Heart left ventricle (tissue), 16 donors: ENCODE measurements at regions not wholly inside any gene's neighbourhood (a gene's known extent, or its start where the extent isn't known, plus 50 kb on each side); places are given as distances from the start of the nearest gene placed in this dataset.

ENCODE experiments used
- ATAC-seq, 4 donors: fragments of 200-7000 bp; cut with Tn5 transposase; one replicate each; pipeline ENCODE4 v1.9.1; 2020 to 2022; ENCODE audit warnings: moderate library complexity in 4 of 4, mild to moderate bottlenecking in 3 of 4, moderate number of reproducible peaks in 1 of 4
- DNase-seq, 5 donors: peaks; one replicate each; pipeline ENCODE4 v3.0.0-alpha.2; 2020
- H3K27ac ChIP-seq, 12 donors: fragments of 200-600 bp; sonication (generic) in 4 of 12; one replicate each; pipeline versions ENCODE4 v1.5.0 to v1.8.0; 2016 to 2022; ENCODE audit warnings: mild to moderate bottlenecking in 2 of 12
- H3K27me3 ChIP-seq, 9 donors: fragments of 200-600 bp; sonication (generic) in 2 of 9; one replicate each; pipeline versions ENCODE4 v1.5.1 to v1.8.0; 2016 to 2022; ENCODE audit warnings: mild to moderate bottlenecking in 3 of 9
- H3K36me3 ChIP-seq, 9 donors: fragments of 200-600 bp; sonication (generic) in 2 of 9; one replicate each; pipeline versions ENCODE4 v1.5.0 to v1.8.0; 2018 to 2022; ENCODE audit warnings: mild to moderate bottlenecking in 2 of 9
- H3K4me1 ChIP-seq, 12 donors: fragments of 200-600 bp; sonication (generic) in 4 of 12; one replicate each; pipeline versions ENCODE4 v1.5.0 to v1.8.0; 2016 to 2022; ENCODE audit warnings: mild to moderate bottlenecking in 3 of 12
- H3K4me3 ChIP-seq, 12 donors: fragments of 200-600 bp; sonication (generic) in 4 of 12; one replicate each; pipeline versions ENCODE4 v1.5.0 to v1.8.0; 2017 to 2022; ENCODE audit warnings: mild to moderate bottlenecking in 9 of 12, moderate library complexity in 4 of 12
- H3K9me3 ChIP-seq, 12 donors: fragments of 200-600 bp; sonication (generic) in 4 of 12; one replicate each; pipeline versions ENCODE4 v1.5.0 to v1.8.0; 2016 to 2022; ENCODE audit warnings: mild to moderate bottlenecking in 1 of 12
- POLR2A ChIP-seq, 2 donors: fragments of 450-650 bp; IDR thresholded peaks; one replicate each; pipeline ENCODE4 v1.6.1; 2017; ENCODE audit warnings: antibody characterized with exemption in 2 of 2, mild to moderate bottlenecking in 2 of 2, moderate library complexity in 2 of 2
- WGBS, 4 donors: extraction: QIAGEN DNeasy Blood & Tissue Kit in 2 of 4; methylation state at CpG; one replicate each; pipeline versions ENCODE4 v1.1.5 to v1.1.7; 2013 to 2018; 5-methylcytosine and 5-hydroxymethylcytosine counted together
- intact Hi-C, 10 donors: fragments of 100-400 bp; cut with DNase I; formaldehyde crosslinking; loops; one replicate each; pipeline versions ENCODE4 v1.11.1 to v1.14.2; 2022
- TF ChIP-seq, protein P1 (sequence below), 12 donors: fragments of 200-600 bp; sonication (generic) in 4 of 12; IDR thresholded peaks; one replicate each; pipeline versions ENCODE4 v1.5.0 to v1.8.0; 2018 to 2022; ENCODE audit warnings: antibody characterized with exemption in 12 of 12, mild to moderate bottlenecking in 5 of 12
- donor health status: ischemic (EF 13 %, LVEDD 7.1; RV severe dilation, severe dysfunction).
- donor health status: healthy with polysubstance abuse.
- donor health status: DM: no; HTN: yes; CAD: no.
- donor health status: DM: no; HTN: no; CAD: no.
- donor health status: ischemic (EF 25% LVEDD 6.9; RV normal size, moderate dysfunction).
- donor health status: ischemic (EF 25% LVEDD 5.7; RV mildly dilated, moderate dysfunction).
- donor health status: healthy.
- donor health status: DM: yes; HTN: yes; CAD: no.
- donor health status: ischemic (EF 35%, LVEDD 5.7; RV mildly dilated, moderate dysfunction).
- donor health status: nonischemic (EF 11% LVEDD 7.7; RV severe dilation, severe dysfunction).
- donor health status: DM: yes; HTN: yes; CAD: no.
- donor health status: PGD.
- donor health status: ischemic (EF 29% LVEDD 5.4; RV normal size, mild dysfunction).
- donor health status: nonischemic (EF 23%, LVEDD 6.1; RV moderate dilation, normal function).

DNA sequence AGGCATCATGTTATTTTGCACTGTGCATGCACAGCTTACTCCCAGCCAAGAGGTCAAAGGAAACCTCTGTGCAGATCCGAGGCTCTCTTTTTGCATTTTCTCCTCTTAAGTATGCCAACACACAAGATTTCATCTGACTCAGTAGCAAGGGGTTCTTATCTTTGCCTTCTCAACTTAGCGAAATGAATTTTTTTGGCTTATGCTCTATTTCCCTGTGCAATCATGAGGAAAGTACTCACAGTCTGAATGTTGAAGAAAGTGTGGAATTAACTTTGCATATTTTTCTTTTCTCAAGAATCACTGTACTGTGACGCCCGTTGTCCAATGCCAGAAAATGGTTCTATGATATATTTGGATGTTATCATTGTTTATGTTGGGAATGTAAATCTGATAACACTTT lies 173.5 kb upstream of the FBXL7 start:
- H3K4me1 ChIP-seq, result no peaks in the 10 kb centered on the region
- intact Hi-C loops, result no loop called here
- ATAC-seq, result no peak
- TF ChIP-seq POLR2A (IDR thresholded peaks at IDR 0.05), result no peak
- TF ChIP-seq, protein P1, sequence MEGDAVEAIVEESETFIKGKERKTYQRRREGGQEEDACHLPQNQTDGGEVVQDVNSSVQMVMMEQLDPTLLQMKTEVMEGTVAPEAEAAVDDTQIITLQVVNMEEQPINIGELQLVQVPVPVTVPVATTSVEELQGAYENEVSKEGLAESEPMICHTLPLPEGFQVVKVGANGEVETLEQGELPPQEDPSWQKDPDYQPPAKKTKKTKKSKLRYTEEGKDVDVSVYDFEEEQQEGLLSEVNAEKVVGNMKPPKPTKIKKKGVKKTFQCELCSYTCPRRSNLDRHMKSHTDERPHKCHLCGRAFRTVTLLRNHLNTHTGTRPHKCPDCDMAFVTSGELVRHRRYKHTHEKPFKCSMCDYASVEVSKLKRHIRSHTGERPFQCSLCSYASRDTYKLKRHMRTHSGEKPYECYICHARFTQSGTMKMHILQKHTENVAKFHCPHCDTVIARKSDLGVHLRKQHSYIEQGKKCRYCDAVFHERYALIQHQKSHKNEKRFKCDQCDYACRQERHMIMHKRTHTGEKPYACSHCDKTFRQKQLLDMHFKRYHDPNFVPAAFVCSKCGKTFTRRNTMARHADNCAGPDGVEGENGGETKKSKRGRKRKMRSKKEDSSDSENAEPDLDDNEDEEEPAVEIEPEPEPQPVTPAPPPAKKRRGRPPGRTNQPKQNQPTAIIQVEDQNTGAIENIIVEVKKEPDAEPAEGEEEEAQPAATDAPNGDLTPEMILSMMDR (IDR thresholded peaks at IDR 0.05), result no peak
- no peaks in the 10 kb centered on the region for H3K9me3 ChIP-seq
- no peaks in the 10 kb centered on the region for H3K27me3 ChIP-seq
- 85 to 93% (median 88%) methylated on average over 4 of the region's 4 CpGs for WGBS, 4 donors
- no peak for DNase-seq
- H3K36me3 ChIP-seq, result no peaks in the 10 kb centered on the region
- H3K27ac ChIP-seq, result no peak overlapping the region
- H3K4me3 ChIP-seq, result no peak overlapping the region

DNA sequence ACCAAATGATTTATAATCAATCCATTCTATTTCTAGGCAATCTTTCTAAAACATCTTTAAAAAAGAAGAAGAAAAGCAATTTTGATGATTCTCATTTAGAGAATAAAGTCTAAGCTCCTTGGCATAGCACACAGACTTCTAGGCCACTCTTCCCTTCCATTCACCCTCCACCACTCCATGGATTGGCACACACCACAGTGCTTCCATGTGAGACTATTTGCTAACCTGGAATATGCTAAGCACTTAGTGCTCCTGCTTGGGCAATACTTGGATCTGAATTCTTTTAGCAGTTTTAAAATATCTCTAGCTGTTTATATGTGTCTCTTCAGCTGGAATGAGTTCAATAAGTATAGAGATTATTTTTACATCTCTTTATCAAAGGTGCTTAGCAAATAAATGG lies 177.6 kb upstream of the FBXL7 start:
- Histone ChIP-seq H3K4me1 (no peaks in the 10 kb centered on the region), H3K36me3 (no peaks in the 10 kb centered on the region), H3K4me3 (no peak overlapping the region), H3K9me3 (no peaks in the 10 kb centered on the region), H3K27ac (no peak overlapping the region), H3K27me3 (no peaks in the 10 kb centered on the region)
- DNase-seq, result no peak
- TF ChIP-seq, protein P1 (IDR thresholded peaks at IDR 0.05), result no peak
- no peak for TF ChIP-seq POLR2A (IDR thresholded peaks at IDR 0.05)
- ATAC-seq, result no peak
- intact Hi-C loops, result no loop called here

DNA sequence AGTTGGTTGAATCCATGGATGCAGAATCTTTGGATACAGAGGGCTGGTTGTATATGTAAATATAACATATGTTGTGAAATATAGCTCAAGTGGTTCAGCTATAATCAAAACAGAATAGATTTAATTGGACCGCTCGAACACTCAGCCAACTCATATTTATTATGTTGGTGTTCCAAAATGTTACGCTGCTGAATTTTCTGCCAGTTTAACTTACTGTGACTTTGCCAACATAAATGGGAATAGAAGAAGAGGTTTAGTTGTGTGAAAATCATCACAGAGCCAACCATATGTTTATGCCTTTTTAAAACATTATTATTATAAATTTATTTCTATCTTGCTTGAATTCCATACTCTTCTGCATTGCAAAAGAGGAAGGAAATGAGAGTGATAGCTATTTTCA lies 178.2 kb upstream of the FBXL7 start:
- intact Hi-C loops, result no loop called here
- ATAC-seq, result no peak

DNA sequence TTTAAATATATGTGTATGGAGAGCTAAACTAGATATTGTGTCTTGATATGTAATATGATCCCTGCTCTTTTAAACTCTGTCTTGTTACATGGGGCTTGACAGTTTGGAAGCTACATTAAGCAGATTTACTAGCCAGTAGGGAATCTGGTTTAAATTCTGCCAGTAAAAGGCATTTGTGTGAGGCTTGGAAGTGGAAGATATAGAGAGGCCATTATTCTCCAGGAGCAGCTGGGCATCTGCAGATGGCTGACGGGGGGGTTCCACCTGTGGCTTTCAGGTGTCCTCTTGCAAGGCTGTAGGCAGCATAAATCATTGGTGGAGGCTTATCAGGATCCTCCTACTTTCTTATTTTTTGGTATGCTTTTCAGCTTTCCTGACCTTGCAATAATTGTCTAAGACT lies 179.1 kb upstream of the FBXL7 start:
- no peaks in the 10 kb centered on the region for H3K4me1 ChIP-seq
- intact Hi-C loops, result no loop called here
- H3K9me3 ChIP-seq, result no peaks in the 10 kb centered on the region
- no peaks in the 10 kb centered on the region for H3K27me3 ChIP-seq
- ATAC-seq (no peak), DNase-seq (no peak)
- H3K4me3 ChIP-seq, result no peak overlapping the region
- WGBS, 4 donors, result 75 to 94% (median 90%) methylated on average over 1 of the region's 1 CpG
- TF ChIP-seq, protein P1 (IDR thresholded peaks at IDR 0.05), result no peak
- TF ChIP-seq POLR2A (IDR thresholded peaks at IDR 0.05), result no peak
- H3K27ac ChIP-seq, result no peak overlapping the region
- no peaks in the 10 kb centered on the region for H3K36me3 ChIP-seq

More for the DNA sequence above, 178.2 kb upstream of the FBXL7 start:
- Histone ChIP-seq H3K27ac (no peak overlapping the region), H3K4me1 (no peaks in the 10 kb centered on the region), H3K4me3 (no peak overlapping the region), H3K27me3 (no peaks in the 10 kb centered on the region), H3K36me3 (no peaks in the 10 kb centered on the region), H3K9me3 (no peaks in the 10 kb centered on the region)
- TF ChIP-seq, protein P1 (IDR thresholded peaks at IDR 0.05), result no peak
- TF ChIP-seq POLR2A (IDR thresholded peaks at IDR 0.05), result no peak
- DNase-seq, result no peak
- WGBS, 4 donors, result 93 to 97% (median 95%) methylated on average over 3 of the region's 3 CpGs
